AG10803 (cell line): ENCODE measurements at regions not wholly inside any gene's neighbourhood (a gene's known extent, or its start where the extent isn't known, plus 50 kb on each side); places are given as distances from the start of the nearest gene placed in this dataset.

Experiments used
- DNase-seq: peaks from one replicate; pipeline ENCODE4 v3.0.0; 2010; ENCODE audit warnings: low read depth
- H3K4me3 ChIP-seq: 2 replicates; pipeline ENCODE4 v1.5.1; 2011; ENCODE audit warnings: mild to moderate bottlenecking, low read length, control low read depth
- TF ChIP-seq, protein P1 (sequence below): conservative IDR thresholded peaks from 2 replicates; pipeline ENCODE4 v1.5.1; 2011; ENCODE audit warnings: mild to moderate bottlenecking, low read length, control low read depth, inconsistent platforms

DNA sequence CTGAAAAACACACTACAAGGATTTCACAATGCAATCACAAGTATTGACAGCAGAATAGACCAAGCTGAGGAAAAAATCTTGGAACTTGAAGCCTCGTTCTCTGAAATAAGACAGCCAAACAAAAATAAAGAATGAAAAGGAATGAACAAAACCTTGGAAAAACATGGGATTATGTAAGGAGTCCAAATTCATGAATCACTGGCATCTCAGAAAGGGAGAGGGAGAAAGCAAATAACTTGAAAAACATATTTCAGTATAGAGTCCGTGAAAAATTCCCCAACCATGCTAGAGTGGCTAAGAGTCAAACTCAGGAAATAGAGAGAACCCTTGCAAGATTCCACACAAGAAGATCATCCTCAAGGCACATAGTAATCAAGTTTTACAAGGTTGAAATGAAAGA is 178.5 kb upstream of the CTSO start:
- TF ChIP-seq, protein P1, sequence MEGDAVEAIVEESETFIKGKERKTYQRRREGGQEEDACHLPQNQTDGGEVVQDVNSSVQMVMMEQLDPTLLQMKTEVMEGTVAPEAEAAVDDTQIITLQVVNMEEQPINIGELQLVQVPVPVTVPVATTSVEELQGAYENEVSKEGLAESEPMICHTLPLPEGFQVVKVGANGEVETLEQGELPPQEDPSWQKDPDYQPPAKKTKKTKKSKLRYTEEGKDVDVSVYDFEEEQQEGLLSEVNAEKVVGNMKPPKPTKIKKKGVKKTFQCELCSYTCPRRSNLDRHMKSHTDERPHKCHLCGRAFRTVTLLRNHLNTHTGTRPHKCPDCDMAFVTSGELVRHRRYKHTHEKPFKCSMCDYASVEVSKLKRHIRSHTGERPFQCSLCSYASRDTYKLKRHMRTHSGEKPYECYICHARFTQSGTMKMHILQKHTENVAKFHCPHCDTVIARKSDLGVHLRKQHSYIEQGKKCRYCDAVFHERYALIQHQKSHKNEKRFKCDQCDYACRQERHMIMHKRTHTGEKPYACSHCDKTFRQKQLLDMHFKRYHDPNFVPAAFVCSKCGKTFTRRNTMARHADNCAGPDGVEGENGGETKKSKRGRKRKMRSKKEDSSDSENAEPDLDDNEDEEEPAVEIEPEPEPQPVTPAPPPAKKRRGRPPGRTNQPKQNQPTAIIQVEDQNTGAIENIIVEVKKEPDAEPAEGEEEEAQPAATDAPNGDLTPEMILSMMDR, result no peak
- no peak overlapping the region for H3K4me3 ChIP-seq
- no peak for DNase-seq

DNA sequence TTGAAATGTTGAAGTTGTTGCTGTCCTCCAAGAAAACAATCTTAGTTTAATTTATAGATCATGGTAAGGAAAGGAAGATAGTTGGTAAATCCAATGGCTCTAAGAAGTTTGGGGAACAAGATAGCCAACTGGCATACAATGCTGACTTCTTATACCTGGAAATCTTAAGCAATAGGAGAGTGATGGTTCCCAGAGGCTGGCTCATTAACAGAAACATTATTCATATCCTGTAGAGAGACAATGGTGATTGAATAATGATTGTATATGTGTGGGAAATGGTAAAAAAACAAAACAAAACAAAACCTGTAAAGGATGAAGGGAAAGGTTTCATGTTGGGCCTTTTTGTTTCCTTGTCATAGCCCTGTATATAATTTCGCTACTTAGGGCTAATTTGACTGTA is 174.9 kb upstream of the CTSO start:
- DNase-seq, result no peak
- H3K4me3 ChIP-seq, result no peak overlapping the region
- TF ChIP-seq, protein P1, result no peak

DNA sequence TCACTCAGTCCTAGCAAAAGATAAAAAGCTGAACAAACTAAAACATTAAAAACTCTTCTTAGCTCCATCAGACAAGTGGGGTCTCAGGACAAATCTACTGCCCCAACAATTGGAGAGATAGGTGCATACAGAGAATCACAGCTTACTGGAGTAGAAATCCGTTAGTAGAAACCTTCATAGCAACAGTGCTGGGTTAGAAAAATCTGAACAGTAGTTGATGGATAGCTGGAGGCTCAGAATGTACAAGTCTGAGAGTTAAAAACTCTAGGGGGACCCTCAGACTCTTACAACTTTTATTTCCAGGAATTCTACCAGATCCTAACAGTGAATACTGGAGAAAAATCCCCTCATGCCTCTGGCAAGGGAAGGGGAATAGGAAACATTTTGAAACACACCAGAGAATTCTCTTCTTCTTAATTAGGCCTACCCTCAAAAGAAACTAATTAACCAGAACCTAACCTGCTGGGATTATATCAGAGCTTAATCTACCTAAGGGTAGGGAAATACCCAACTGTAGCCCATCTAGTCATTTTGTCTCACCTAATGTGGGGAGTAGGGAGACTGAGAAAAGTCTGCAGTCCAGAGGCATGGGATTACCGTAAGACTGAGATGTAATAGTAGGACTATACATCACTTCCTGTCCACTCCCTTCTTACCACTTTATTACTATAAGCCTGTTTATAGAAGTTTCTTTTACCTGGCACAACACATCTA is 165.0 kb upstream of the CTSO start:
- no peak overlapping the region for H3K4me3 ChIP-seq
- TF ChIP-seq, protein P1, result no peak
- no peak for DNase-seq

DNA sequence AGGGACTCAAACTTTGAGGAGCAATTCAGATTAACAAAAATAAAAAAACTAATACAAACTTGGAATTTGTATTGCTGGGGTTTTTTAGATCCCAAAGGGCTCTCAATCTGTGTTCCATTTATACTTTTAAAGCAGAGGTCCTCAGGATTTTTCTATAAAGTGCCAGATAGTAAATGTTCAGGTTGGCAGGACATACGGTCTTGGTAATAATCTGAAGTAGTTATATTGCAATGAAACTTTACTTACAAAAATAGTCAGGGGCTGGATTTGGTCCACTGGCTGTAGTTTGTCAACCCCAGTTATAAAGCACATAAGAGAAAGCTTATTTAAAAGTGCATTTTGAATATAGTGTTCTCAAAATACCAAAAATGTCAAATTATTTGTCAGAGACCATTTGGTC is 164.1 kb upstream of the CTSO start:
- DNase-seq, result no peak
- no peak overlapping the region for H3K4me3 ChIP-seq
- TF ChIP-seq, protein P1, result no peak

DNA sequence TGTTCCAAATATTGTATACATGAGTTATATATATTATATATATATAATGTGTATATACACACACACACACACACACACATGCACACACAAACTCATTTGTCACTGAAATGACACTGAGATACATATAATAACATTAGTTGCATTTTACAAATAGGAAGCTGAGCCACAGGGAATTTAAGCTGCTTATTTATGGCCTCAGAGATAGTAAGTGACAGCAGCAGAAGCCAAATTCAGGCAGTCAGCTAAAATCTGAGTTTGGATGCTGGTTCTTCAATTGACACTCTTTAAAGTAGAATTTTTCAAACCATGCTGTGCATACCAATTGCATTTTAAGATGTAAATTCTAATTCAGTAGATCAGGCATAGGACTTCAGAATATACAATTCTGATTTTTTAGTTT is 163.3 kb upstream of the CTSO start:
- no peak overlapping the region for H3K4me3 ChIP-seq
- TF ChIP-seq, protein P1, result no peak
- DNase-seq, result no peak

DNA sequence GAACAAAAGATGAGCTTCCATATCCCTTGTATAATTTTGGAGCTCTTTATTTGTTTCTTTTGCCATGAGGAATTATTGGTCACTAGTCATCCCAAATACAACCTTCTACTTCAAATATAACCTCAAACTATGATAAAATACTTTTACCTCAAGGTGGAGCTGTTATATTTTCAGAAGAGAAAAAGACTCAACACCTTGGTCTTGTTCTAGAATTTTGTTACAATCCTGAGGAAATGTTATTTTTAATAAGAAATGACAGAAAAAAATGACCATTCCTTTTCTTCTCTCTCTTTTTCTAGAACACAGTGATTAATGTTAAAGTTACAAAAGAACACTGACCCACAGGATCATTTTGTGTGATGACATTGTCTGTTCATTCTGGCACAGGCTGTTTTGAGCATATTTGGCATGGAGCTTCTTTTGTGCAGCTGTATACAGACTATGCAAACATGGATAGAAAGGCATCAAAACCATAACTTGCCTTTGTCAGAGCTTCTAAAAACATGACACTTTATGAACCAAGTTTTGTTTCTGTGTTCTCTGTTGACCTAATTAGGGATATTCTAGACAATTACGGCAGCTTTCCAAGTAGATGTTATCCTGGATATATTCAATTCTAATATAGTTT is 159.6 kb upstream of the CTSO start:
- DNase-seq, result no peak
- TF ChIP-seq, protein P1, result no peak; the same call in 1 of the 2 replicates
- H3K4me3 ChIP-seq, result no peak overlapping the region

DNA sequence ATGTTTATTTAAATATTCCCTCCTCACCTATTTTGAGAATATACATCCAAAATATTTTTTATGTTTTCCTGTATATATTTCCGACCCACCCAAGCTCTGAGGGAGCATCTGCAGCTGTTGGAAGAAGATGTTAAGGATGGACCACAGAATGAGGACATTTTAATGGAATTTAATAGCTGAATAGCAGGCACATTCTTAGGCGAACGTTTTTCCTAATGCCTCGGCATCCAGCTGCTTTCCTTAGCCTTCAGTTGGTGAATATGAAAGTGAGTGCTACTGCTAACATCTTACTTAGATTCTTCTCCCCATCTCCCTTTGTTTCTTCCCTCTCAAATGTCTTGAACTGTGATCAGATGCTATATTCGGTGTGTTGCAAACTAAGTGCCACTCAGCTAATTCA is 158.0 kb upstream of the CTSO start:
- H3K4me3 ChIP-seq, result no peak overlapping the region
- TF ChIP-seq, protein P1, result no peak
- DNase-seq, result no peak
